Islet precursor cell (in vitro differentiated cells): ENCODE measurements at regions not wholly inside any gene's neighbourhood (a gene's known extent, or its start where the extent isn't known, plus 50 kb on each side); places are given as distances from the start of the nearest gene placed in this dataset.

ENCODE experiments used
- DNase-seq: peaks from one replicate; pipeline ENCODE4 v3.0.0-alpha.2; 2018

DNA sequence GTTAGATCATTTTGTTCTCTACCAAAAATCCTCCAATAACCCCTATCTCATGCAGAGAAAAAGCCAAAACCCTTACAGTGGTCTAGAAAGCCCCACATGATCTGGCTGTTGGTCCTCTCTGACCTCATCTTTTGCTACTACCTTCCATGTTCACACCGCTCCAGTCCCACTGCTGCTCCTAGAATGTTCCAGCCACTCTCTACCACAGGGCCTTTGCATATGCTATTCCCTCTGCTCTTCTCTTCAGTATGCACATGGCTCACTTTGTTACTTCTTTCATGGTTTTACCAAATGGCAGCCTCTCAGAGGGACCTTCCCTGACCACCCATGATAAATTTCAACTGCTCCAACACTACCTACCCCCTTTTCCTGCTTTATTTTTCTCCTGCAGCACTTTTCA lies 193.5 kb upstream of the CCDC150 start:
- DNase-seq = no peak

DNA sequence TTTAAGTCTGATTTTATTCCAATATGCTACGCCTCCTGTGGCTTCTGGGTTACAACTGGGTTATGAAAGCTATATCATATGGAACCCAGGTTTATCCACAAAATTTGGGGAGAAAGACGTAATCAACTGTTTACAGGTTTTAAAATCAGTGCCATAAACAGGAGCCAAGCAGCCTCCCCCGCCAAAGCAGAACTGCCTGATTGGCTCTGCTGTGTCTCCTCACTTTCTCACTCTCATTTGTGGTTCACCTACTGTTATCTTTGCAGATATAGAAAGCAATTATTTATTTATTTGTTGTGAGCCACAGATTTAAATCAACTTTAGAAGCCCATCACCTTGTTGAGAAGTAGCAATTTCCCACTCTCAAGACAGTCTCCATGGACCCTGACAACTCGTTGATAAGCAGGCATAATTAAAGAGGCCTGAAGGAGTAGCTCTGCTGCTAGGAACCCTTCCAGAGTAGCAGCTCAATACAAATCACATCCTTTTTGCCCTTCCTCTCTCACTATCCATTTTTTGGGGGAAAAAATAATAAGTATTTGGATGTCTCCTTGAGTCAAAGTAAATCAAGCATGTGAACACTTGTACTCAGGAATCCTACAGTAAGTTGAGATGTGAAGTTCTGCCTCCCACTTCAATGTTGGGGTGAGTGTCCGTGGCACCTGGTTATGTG lies 191.0 kb upstream of the CCDC150 start:
- DNase-seq = no peak

DNA sequence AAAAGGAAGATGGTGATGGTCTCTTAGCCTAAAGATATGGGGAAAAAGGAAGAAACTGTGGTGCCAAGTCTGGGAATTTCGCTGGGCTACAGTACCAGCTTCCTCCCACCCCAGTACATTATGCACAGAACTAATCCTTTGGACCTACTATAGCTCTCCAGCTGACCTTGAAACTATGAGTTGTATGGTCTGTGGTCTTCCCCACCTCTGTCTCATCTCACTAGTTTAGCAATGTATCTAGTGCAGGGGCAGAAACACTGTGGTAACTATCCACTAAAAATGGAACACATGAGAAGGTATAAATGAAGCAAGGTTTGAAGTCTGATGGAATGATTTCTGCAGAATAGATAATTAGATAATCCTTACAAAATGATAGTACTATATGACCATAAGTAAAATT lies 190.4 kb upstream of the CCDC150 start:
- no peak for DNase-seq

DNA sequence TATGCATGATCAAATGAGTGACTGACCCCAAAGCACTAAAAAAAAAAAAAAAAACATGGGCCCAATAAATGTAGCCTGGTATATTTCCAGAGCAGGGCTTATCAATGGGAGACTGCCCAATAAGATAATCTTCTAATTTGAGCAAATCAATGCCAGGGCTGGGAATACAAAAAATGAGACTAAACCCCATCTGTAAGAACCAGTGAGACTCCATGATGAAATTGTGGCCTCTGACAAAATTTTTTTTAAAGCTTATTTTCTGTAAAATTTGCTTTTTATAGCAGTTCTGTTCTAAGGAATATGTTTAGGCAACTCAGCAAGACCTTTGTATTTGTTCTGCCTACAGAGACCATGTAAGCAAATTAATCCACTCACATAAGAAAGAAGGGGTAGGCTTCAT lies 186.8 kb upstream of the CCDC150 start:
- no peak for DNase-seq

DNA sequence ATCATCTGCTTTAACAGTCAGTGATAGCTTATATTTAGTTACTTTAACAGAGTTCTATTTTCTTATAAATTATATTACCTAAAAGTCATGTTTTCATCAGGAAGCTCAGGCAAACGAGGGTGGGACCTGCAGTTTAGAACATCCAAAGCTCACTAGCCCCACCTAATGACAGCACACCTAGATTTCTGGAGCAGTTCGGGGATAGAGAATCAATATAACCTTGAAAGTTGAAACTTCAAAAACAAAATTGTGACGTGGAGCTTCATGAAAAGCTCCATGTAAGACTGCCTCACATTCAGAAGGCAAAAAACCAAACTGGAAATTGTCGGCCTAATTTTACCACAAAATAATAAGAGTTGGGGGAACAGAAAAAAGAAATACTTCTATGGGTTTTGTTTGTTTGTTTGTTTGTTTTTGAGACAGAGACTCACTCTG lies 185.9 kb upstream of the CCDC150 start:
- peak; percentile 60 for DNase-seq

DNA sequence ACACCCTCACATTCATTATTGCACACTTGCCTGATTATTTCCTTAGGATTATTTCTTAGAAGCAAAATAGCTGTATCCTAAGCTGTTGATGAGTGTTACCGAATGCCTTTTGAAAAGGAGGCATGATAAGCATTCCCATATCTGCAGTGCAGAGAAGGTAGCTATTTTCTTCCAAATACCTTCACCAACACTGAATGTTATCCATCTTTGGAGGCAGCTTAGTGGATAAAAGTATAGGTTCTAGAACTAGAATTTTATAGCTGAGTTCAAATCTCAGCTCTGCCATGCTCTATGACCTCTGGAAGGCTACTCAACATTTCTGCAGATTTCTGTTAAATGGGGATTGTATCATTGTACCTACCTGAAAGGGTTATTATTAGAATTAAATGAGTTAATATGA lies 185.0 kb upstream of the CCDC150 start:
- DNase-seq = no peak

DNA sequence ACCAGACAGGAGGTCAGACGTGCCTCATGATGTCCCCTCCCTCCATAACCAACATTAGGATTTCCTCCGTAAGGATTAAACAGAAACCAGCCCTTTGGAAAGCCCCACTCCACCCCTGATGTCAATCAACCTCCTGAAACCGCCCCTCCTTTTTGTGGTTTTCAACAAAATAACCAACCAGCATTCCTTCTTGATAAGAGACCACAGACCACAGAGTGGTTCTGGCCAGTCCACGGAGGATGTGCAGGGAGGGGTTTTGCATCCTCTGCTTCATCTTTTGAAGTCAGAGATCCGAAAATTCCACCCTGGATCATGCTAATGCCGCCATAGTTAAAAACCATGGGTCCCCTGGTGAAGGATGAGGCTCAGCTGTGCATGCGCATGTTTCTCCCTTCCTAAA lies 180.0 kb upstream of the CCDC150 start:
- DNase-seq = peak; percentile 68

DNA sequence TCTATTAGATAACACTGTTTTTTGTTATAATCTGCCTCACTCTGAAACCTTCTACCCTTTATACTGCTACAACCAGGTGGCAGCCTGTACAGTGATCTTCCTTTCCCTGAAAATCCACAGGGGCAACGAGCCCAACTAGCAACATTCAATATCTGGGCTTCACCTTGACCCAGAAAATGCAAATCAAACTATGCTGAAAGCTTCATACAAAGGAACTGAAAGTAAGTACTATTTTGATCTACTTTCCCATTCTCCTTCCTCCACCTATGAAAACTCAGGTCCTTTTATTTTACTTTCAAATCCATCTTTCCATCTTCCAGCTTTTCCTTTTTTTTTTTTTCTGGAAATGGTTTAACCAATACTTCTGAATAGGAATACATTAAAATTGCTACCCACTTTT lies 175.8 kb upstream of the CCDC150 start:
- DNase-seq = no peak

DNA sequence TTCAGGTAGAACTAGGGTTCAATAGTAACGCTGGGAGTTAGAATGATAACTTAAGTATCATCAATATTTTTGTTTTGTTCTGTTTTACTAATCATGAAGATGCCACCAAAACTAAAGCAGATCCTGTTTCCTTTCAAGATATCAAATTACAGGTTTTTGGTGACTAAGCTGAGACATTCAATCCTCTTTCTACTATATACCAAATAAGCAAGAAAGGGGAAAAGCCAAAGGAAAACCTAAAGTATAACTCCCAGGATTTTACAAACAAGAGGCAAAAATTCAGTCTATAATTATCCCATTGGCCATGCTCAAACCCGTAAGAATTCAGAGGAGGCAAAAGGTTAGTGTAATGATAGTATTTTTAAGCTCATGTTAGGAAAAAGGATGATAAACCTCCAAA lies 175.2 kb upstream of the CCDC150 start:
- DNase-seq = no peak

DNA sequence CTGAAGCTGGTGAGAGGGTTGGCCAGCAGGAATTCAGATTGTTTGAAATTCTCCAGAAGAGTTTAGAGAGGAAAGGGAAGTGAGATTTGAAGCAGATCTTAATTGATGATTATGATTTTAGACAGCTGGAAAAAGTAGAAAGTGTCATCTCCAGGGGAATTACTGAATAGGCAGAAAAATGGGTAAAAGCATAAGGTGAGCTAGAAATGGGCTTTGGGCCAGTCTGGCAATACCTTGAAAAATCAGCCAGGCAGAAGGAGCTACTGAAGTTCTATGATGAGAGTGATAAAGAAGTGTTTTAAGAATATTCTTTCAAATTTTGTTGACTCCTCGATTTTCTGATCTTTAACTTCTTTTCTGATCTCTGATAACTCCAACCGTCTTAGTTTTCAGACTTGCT lies 172.9 kb upstream of the CCDC150 start:
- no peak for DNase-seq

DNA sequence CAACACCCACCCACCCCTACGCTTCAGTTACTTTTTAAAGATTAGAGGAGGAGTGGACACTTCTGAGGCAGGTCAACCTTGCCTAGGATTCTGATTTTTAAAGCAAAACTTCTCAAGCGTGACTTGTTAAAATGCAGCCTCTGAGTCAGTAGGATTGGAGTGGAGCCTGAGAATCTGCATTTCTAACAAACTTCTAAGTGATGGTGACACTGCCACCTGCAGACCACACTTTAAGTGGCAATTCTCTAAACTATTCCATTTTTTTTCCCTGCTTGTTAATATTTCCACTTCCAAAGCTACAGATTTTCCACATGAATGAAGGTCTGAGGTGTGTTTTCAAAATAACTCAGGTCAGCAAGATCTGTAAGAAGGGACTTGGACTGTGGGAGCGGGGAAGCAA lies 171.1 kb upstream of the CCDC150 start:
- no peak for DNase-seq

DNA sequence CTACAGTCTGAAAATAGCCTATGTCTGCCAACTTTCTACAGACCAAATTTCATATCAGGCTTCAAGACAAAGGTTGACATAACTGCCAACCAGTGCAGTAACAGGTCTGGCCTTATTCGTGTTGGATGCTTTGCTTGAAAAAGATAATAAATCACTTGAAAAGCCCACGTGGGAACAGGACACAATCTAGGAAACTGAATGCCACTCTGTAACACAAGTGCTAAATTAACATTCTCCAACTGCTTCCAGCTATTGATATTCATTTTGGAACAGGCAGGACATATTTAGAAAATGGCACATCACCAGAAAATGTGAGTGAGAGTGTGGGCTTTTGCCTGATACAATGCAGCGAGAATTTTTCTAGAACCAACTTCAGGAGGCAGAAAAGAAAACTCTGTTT lies 165.9 kb upstream of the CCDC150 start:
- DNase-seq = no peak

DNA sequence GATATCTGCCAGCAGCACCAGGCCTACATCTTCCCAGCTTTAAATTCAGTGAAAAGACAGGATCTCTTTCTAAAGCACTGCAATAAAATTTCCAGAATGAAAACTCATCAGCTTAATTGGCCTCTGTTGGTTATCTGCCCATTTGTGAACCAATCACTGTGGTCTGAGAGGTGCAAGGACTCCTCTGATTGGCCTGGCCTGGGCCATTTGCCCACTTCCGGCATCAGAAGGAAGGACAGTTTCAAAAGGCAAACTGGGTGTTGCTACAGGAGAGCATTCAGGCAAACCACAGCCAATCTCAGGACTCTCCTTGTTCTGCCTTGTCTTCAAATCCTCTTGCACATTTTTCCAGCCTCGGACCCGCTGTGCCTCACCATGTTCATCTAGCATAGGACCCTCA lies 163.9 kb upstream of the CCDC150 start:
- DNase-seq = no peak

DNA sequence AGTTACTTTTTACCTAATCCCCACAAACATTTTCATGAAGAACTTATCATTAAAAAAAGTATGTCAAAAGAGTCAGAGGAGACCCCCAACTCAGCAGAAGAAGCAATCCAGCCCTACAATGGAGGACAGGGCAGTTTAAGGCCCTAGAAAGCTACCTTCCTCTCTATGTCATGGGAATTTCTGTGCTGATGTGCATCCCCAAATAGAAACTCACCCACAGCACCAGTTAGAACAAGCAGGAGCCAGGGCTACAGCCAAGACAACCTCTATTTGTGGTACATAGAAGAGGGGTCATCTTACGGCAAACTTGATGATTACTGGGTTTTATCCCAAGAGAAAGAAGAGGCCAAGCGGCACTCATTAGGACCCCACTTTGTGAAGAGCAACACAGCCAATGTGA lies 160.9 kb upstream of the CCDC150 start:
- DNase-seq = no peak

DNA sequence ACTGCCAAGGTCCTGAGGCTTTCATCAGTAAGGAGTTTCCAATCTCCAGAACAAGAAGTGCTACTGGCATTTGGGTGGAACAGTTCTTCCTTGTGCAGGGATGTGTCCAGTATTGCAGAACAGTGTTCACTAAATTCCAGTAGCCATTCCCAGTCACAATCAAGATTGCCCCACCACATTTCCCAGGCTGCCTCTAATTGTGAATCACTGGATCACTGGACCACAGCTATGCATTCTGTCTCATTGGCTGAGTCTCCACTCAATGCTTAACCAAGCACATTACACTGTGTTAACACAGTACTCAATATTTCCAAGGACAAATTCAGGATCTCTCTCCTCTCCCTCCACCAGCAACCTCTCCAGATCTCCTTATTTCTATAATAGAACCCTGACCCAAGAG lies 160.2 kb upstream of the CCDC150 start:
- no peak for DNase-seq

DNA sequence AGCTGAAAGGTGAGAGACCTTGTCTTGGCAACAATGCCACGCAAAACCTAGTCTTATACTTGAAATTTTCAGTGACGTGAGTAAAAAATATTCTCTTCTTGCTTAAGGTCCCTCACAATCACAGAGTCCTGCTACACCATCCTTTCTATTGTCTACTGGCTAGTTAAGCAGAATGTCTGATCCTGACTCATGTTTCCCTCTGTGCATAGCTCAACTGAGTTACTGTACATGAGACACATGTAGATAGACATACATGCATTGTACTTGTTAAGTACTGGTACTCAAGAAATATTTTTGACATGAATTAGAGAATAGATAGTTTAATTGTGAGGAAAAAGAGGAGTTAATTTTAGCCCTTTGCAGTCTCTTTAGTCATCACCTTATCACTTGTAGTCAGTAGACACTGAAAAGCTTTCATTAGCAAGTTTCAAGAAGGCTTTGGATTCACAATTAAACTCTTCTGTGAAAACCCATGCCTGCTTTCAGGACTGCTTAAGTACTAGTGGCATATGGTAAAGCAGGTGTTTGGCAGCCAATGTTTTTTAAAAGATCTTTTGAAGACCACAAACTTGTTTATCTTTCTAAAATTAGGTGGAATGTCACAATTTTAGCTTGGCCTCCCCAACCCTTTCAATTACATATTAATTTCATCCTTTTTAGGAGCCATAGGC lies 158.7 kb upstream of the CCDC150 start:
- DNase-seq = no peak

DNA sequence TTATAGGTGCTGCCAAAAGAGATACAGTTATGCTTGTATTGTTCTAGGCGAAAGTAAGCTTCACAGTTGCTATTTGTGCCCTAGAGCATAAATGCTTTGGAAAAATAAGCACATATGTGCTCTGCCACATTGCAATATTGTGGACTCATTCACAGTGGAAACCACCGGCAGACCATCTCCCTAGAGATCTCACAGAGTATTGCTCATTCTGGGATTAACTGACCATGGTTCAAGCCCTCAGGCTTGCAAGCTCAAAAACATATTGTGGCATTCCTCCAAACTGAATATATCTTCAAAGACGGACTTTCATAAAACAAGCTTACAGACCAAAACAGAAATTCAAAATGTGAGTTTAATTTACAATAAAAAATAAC lies 158.2 kb upstream of the CCDC150 start:
- no peak for DNase-seq

DNA sequence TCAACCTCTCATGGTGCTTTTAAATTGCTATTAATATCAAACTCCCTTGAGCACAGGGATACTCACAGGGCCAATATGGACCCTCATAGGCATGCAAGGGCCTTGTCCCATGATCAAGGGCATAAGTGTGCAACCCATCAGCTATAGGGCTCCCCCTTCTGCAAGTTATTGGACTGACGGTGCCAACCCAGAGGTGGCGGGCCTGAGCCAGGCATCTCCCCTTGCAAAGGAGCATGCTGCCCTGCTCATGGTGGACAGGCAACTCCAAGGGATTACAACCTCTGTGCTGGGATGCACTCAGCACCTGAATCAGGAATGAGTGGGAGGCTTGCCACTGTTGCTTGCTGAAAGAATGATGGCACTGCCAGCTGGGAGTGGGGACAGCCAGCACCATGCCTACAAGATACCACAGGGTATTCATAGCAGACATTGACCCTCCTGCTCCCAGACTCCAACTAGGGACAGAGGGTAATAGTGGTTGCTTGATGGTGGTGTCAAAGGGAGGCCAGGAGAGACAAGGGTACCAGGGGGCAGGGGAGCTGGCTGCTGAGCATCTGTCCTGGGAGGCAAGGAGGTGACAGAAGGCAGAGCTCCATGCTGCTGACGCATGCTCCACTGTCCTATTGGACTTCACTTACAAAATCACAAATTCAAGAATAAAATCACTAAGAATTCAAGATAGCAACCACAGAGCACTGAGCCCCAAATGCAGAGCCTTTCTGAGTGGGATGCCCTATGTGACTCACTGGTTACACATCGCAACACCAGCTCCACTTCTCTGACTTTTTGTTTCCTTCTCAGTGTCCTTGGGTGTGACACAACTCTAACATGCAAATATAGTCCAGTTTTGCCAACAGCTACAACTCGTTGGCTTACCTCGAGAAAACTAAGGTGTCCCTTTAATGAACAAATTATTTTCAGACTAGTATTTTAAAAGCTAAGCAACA lies 157.1 kb upstream of the CCDC150 start:
- no peak for DNase-seq

DNA sequence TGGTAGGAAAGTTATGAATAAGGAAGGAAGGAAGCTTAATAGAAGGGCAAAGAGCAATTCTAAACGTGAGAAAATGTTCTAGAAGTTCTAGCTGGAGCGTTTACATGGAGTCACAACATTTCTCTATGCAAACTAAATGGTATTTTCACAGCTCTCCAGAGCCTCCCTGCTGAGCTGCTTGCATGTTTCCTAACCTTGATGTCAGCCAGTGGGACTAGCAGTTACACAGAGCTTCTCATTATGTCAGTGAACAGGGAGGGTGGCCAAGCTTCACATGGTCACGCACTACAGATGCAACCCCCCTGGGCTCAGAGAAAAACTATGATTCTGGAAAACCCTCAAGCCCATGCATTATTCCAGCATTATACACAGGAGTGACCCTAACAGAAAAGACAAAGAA lies 153.4 kb upstream of the CCDC150 start:
- no peak for DNase-seq

DNA sequence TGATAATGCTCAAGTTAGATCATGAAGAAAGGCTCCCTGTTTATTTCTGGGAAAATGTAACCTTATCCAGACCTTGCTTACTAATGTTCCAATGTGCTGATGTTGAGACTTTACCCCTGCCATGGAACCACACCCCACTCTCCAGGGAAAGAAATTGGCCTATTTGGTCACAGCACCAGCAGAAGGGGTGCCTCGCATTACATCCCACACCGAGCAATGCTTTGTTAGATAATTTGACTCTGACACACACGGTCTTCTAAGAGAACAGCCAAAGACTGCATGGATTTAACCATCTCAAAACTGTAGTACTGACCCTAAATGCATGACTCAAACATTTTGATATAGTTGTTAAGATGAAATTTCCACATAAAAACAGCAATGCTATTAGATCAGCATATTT lies 152.1 kb upstream of the CCDC150 start:
- DNase-seq = no peak

DNA sequence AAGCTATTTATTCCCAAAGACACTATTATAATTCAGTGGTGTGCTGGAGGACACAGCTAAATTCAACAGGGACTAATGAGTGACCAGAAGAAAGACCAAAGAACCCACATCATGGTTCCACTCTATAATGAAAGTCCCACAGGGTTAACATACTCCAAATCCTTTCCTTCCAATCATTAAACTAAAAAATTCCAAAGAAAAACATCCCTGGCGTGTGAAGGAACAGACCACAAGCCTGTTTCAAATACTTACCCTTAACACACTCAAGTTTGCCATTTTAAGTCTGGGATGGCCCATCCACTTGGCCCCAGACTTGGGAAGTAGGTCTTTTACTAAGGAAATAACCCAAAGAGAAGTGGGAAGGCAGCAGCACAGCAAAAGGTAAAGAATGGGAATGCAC lies 150.1 kb upstream of the CCDC150 start:
- no peak for DNase-seq

DNA sequence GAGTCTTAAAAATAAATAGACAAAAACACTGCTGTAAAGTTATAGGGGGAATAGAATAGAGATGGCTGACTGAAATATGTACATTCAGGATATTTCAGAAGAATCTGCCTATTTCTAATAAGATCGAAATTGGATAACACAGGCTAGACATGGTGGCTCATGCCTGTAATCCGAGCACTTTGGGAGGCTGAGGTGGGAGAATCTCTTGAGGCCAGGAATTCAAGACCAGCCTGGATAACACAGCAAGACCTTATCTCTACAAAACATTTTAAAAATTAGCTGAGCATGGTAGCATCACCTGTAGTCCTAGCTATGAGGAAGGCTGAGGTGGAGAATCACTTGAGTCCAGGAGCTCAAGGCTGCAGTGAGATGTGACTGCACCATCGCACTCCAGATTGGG lies 146.6 kb upstream of the CCDC150 start:
- DNase-seq = no peak

DNA sequence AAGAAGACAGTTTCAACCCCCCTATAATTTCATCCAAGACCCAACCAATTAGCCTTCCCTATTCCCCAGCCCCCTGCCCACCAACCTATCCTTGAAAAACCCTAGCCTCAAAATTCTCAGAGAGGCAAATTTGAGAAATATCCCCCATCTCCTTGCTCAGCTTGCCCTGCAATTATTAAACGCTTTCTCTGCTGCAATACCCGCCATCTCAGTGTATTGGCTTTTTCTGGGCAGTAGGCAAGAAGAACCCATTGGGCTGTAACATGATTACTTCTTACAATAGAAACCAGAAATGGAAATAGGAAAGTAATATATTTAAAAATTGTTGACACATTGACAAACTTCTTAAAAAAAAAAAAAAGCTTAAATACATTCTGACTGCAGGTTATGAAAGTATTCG lies 140.6 kb upstream of the CCDC150 start:
- no peak for DNase-seq

DNA sequence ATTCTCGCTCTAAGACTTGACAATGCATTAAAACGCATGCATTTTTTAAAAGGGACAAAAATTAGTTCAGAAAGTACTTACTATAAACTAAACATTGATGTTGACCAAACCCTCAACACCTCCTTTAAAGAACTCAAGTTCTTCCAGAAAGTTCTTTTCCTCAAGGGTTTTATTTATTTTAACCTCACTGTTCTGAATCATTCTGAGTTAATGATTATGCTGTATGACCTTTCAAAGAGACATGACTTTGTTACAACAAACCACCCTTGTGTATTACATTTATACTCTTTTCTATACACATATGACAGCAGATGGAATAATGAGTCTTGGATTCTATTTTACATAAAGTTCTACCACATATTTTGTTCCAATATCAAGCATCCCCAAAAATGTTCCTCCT lies 139.8 kb upstream of the CCDC150 start:
- DNase-seq = no peak
